HG03354 (cell line): ENCODE measurements at regions not wholly inside any gene's neighbourhood (a gene's known extent, or its start where the extent isn't known, plus 50 kb on each side); places are given as distances from the start of the nearest gene placed in this dataset.
"Not testable (repeated sequence)": the region's sequence is repeated elsewhere in the genome, so short reads cannot be mapped to it uniquely, and the experiment has no call there.

Experiments
- ATAC-seq: cut with Tn5 transposase; IDR thresholded peaks from one replicate; pipeline ENCODE4 v1.9.1; 2021; ENCODE audit warnings: mild to moderate bottlenecking; ENCODE audit not compliant: unreplicated experiment, poor library complexity, severe bottlenecking

DNA sequence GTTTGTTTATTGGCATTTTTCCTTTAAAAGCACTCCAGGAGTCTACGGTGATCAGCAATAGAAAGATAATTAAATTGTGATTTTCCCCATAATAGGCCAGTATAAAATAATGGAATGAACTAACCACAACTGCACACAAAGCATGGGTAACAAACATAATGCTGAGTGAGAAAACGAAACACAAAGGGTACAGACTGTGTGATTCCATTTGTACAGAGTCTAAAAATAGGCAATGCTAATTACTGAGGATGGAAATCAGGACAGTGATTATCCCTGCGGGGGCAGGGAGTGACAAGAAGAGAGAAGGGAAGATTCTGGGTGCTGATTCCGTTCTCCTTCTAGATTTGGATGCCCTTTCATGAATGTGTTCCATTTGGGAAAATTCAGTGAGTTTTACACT, 478.1 kb downstream of the PREX1 start:
- no peak for ATAC-seq

DNA sequence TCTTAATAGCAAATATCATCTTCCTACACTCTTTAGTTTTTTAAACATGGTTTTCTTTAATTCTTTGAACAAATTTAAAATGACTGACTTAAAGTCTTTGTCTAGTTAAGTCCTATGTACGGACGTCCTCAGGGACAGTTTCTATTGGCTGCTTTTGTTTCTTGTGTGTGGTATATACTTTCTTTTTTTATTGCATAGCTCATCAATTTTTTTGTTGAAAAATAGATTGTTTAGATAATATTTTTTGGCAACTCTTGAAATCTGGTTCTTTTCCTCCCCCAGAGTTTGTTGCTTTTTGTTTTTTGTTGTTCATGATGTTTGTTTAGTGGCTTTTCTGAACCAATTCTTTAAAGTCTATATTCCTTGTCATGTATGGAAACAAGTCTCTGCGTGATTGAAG, 479.8 kb downstream of the PREX1 start:
- no peak for ATAC-seq

DNA sequence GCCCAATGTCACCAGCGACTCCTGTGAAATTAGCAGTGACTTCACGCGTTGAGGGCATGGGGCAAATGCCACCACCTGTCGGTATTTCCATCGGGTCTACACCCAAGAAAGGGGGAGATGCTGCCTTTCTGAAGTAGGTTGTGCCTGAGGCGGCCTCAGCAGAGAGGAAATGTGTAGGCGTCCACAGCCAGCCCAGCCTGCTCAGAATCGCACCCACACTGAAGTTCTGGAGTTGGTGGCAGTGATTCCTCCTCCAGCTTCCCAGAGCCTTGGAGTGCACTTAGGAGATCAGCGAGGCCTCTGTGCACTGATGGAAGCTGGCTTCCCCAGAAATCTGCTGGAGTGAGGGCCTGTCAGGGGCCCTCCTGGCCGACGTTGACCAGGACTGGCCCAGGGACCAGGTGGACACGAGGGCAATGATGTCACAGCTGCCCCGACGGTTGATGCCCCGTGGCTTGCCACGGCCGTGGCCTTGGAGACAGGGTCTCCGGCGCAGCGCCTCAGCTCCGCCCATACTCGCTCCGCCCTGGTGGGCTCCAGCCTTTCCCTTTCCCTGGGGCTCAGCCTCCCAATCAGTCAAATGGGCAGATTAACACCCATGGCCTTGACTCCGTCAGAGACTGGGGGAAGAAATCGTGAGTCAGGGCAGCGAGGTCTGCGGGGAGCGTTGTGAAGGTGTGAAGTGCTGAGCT, 484.8 kb downstream of the PREX1 start:
- no peak for ATAC-seq

DNA sequence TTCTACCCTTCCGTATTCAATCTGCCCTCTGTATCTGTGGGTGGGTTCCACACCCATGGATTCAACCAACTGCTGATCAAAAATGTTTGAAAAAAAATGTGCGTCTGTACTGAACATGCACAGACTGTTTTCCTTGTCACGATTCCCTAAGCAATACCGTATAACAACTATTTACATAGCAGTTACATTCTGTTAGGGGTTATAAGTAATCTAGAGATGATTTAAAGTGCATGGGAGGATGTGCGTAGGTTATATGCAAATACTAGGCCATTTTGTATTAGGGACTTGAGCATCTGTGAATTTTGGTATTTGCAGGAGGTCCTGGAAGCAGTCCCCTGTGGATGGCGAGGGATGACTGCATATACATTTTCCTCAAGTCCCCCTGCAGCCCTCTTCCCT, 486.9 kb downstream of the PREX1 start:
- no peak for ATAC-seq

DNA sequence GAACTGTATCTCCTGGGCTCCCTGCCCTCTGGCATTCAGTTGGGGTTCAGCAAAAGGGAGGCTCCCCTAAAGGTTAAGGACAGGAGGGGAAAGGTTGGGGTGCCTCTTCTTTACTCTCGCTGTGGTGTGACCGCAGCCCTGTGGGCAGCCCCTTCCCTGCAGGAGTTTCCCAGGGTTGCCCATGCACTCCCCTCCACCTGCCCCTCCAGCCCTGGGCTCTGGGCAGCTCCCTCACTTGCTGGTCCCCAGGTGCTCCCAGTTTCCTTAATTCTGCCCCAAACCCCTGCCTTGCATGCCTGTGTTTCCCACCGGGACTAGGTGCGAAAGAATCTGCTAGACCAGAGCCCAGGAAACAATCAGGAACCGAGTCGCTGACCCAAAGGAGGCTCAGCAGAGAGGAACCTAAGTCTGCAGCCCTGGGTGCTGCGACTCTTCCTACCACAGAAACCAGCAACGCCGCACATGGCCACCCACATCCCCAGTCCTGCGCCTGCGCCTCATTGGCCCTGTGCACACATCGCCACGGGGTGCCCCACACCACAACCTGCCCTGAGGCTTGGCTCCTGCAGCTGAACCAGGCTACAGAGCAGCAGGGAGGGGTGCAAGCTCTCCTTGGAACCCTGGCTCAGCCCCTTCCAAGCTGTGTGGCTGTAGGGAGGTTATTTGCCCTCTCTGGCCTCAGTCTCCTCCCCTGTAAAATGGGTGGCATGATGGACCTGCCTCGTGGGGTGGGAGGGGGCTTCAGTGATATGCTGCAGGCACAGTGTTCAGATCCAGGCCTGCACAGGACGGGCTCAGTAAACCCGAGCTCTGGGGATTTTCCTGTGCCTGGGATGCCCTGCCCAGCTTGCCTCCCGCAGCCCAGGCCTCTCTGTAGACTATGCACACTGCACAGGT, 487.6 kb downstream of the PREX1 start:
- ATAC-seq, result no peak

DNA sequence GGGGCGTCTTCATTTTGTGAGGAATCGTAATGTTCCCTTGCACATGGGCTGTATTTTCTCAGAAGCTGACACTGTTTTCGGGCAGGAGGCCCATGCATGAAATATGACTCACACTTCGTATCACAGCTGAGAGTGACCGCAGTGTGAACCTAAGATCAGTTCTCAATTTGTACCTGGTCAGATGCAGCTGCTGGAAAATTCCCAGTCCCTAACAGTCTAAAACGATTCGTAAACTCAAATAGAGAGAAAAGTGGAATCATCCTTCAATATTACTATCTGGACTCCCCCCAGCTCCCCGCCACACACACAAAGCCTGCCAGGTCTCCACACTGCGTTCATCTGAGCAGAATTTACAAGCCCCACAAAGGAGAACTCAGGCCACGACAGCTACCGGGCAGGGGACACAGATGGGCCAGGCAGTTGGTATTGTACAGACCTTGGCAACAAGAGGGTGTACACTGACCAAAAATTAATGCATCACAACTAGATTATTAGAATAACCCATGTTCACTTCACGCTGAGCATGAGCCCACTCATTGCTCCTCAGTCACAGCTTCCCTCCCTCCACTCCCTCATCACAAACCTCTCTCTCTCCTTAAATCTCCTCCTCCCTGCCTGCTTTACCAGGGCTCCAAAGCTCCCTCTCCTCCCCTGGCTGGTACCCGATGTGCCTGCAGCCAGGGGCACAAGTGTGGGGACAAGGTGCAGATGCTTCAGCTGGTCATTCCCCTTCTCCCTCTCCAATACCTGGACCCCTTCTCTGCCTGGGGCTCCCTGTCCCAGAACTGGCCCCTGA, 488.4 kb downstream of the PREX1 start:
- ATAC-seq, result no peak

DNA sequence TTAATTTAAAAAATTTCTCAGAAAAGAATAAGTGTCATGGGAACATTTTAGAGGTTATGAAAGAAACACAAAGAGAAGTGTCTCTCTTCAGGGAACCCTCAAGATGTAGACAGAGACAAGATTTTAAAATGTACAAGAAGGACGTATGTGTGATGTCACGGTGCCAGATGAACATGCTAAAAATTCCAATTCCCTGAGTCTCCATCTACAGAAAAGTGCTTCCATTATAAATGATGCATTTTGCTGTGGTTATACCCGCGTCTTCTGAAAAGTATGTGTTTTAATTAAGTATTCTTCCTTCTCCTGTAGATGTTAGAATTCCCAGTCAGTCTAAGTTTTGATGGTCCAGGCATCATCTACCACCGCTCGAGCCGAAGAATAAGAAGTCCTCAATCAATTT, 489.1 kb downstream of the PREX1 start:
- no peak for ATAC-seq

DNA sequence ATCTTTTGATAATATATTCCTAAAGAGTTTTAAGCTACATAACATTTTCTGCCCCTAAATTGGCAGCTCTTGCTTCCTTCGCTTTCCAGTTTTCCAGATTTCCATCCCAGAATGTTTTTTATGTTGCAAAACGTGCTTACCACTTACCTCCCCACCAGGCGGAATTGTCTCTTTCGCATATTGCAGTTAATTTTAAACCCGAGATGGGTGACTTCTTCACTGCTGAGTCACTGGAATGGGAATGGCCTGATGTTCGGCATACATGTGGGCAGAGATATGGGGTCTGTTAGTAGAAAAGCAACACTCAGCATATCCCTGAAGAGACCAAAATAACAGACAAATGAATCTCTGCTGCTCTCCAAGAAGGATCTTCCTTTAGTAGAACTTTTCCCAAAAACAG, 491.2 kb downstream of the PREX1 start:
- no peak for ATAC-seq

DNA sequence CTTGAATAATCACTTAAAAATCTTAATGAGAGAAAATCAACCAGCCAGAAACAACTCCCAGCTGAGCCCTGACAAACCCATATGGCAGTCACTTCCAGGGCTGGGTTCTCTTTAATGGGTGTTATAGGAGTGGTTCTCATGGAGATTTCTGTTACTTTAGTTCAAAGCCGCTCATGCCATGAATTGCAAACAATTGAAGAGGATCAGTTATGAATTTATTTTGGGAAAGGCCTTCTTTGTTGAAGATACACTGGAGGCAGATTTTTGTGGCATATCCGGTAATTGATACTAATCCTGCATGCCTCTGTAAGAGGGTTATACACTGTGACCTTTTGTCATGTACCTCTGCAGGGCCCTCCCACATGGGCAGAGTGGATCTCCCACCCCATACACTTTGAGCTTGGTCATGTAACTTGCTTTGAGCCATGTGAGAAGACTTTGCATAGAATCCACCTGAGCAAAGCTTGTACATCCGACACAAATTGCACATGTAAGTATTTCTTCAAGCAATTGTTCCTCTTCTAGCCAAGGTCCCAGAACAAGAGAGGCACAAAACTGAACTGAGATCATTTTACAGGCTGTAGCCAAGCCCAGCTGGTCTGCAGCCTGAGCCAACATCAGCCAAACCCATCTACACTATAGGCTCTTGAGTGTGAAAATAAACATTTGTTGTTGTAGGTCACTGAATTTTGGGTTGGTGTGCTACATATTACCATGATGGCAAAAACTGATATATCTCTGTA, 492.3 kb downstream of the PREX1 start:
- no peak for ATAC-seq

DNA sequence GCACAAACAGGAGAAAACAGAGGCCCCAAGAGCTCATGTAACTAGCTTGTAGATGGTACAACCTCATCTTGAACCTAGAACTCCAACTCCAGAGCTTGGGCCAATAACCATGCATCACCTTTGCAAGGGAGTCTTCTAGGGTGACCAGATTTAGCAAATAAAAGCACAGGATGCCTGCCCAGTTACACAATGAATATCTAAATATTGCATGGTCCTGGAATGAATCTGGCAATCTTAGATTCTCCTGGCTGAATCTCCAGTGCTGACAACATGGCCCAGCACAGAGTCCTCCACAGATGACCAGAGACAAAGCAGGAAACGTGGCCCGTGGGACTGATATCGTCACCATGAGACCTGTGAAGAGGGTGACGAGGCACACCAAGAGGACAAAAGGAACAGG, 494.1 kb downstream of the PREX1 start:
- no peak for ATAC-seq

DNA sequence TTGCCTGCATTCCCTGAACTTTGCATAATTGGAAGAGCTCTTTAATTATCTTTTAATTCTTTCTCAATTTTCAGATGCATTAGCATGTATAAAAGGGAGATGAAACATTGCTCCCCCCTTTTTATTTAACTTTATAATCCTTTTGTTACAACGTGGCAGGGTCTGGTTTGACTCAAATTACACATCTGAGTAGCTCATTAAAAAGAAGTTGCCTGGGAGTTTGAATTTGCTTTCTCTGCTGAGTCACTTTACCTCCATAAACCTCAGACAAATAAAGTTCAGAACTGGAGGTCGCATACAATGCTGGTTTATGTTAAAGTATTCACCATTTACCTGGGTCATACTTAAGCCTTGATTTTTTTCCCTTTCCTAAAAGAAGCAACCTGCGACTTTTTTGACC, 495.2 kb downstream of the PREX1 start:
- ATAC-seq, result no peak

DNA sequence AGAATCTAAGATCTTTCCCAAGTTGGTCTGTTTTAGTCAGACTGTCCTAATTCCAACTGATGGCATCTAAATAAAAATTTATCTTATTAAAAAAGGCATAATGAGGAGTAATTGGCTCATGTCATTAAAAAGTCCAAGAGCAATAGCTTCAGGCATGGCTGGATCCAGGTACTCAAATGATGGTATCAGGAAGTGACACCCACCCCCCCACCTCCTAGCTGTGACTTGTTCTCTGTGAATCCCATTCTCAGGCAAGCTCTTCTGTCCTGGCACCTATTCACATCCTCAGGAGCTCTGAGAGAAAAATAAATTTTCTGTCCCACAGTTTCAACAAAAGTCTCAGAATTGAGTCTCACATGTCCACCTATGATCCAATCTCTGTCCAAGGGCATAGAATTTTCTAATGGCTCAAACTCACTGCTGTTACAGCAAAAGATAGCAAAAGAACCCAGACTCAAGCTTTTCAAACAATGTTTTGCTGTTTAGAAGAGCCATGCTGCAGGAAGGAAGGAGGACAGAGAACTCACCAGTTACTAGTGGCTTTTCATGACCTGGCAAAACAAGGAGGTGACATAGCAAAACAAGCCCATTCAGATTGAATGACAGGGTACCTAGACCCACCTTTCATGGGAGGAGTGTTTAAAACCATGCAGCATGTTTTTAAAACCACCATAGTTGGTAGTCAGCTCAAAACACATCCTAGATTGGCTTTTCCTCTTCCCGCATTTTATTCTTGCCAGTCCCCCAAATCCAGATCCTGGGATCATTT, 496.1 kb downstream of the PREX1 start:
- no peak for ATAC-seq

DNA sequence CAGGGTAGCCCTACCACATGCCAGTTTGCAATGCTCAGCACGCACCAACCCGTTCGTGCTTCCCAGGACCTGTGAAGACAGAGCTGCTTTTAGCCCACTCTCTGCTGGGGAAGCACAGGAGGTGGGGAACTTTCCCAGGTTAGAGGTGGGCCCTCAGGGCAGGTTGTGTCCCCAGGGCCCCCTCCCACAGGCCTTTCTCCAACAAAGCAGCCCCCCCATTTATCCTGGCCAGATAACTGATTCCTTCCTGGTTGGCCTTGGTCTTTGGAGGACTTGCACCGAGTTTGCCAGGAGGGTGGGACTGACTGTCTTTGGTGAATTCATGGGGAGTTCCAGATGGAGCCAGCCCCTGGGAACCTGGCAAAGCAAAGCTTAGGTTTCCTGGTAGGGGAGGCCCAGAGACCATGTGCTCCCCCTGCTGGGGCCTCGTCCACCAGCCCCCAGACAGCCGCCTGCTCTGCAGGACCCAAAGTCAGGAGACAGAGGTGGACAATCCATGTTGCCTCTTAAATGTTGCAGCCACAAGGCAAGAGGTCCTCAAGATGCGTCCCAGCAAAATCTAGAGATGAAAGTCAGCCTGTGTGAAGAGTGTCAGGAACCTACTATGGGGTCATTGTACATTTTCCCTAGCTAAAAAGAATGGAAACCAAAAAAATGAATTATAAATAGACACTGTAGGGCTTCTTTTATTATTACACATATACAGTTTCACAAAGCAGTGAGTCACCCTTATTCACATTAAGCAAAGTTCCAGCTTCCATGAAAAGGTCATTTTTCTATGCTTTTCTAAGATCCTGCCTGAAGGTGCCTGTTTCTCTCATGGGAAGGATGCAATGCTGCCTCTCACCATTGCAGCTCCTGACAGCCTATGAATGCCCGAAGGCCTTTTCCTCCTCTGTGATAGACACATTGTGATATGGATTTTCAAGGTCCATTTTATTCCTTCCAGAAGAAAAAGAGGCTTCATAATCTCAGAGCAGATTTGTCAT, 497.8 kb downstream of the PREX1 start:
- no peak for ATAC-seq

DNA sequence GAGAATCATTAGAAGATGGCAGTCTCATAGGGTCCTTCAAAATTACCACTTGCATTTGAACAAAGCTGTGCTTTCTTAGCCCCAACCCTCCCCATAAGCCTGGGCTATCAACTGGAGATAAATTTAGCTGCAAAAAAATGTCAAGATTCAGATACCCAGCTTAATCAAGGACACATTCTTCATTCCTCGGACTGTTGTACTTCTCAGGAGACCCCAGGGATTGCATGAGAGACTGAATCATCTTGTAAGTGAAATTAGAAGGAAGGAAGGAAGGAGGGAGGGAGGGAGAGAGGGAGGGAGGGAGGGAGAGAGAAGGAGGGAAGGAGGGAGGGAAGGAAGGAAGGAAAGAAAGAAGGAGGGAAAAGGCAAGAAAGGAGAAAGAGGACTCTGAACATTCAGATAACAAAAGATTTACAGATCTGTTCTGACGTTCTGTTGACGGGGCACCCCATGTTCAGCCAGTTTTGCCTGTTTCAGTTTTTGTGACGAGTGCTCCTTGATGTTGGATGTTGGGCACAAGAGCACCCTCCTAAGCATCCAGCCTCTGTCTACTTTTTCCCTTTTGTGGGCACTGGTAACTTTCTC, 498.7 kb downstream of the PREX1 start:
- ATAC-seq, result no peak

DNA sequence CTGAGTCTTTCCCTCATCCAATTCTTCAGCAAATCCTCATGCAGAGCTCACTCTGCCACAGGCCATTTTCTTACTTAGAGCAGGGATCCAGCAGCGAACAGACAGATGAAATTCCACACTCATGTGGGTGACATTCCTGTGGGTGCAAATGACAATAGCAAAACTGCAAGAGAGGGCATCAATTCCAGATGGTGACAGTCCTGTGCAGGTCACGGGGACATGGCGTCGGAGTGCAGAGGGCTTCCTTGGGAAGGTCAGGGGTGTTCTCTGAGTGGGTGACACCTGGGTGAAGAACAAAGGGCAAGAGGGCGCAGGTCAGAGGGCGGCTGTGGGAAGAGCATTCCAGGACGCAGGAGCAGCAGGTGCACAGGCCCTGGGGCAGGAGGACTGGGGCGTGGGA, 500.0 kb downstream of the PREX1 start:
- ATAC-seq, result not testable (repeated sequence)

DNA sequence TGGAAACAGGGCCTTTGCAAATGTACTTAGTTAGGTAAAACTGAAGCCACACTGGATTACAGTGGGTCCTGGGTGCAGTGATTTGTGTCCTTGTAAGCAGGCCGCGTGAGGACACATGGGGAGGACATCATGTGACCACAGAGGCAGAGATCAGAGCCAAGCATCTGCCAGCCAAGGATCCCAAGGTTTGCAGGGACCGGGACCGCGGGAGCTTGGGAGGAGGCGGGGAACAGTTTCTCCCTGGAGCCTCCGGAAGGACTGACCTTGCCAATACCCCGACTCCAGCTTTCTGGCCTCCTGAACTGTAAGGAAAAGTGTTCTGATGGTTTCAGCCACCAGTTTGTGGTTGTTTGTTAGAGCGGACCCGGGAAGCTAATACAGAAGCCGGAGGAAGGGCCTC, 500.9 kb downstream of the PREX1 start:
- ATAC-seq, result no peak

DNA sequence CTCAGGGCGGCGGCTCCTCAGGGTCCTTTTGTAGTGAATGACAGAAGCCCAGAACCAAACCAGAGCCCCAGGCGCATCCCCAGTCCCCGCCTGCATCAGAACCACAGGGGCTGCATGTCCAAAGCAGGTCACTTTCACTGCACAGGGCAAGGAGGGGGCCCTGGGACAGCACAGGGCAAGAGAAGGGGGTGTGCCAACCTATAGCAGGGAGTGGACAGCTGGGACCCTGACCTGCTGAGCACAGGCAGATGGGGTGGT, 501.4 kb downstream of the PREX1 start:
- no peak for ATAC-seq
